GM15510 (cell line): ENCODE measurements at regions not wholly inside any gene's neighbourhood (a gene's known extent, or its start where the extent isn't known, plus 50 kb on each side); places are given as distances from the start of the nearest gene placed in this dataset.

Experiments used
- POLR2A ChIP-seq: IDR thresholded peaks from 3 replicates; pipeline ENCODE4 v1.6.1; 2011; ENCODE audit warnings: borderline replicate concordance; ENCODE audit not compliant: insufficient read length; ENCODE audit errors: extremely low read depth

GRCh38 chr22:49703990-49704344 is 123.7 kb downstream of the BRD1 start:
- TF ChIP-seq POLR2A: no peak

- no peak for TF ChIP-seq POLR2A
Measured at GRCh38 chr22:49703505-49703904, 124.2 kb downstream of the BRD1 start.

DNA sequence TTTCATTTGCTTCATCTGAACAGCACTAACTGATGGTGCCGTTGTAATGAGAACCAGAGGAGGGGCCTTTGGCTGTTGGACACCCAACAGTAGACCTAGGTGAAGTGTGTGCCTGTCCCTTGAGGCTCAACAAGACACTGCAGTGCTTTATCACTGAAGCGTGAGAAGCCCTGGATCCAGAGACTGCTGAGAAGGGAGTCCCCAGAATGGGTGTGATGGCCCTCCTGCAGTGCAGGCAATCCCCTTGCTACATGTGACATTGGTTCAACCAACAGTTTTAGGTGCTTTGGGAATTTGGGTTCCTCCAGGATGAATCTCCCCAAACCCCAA is 125.6 kb downstream of the BRD1 start:
- no peak for TF ChIP-seq POLR2A

- no peak for TF ChIP-seq POLR2A
Measured at GRCh38 chr22:49701380-49702067, 126.1 kb downstream of the BRD1 start.

DNA sequence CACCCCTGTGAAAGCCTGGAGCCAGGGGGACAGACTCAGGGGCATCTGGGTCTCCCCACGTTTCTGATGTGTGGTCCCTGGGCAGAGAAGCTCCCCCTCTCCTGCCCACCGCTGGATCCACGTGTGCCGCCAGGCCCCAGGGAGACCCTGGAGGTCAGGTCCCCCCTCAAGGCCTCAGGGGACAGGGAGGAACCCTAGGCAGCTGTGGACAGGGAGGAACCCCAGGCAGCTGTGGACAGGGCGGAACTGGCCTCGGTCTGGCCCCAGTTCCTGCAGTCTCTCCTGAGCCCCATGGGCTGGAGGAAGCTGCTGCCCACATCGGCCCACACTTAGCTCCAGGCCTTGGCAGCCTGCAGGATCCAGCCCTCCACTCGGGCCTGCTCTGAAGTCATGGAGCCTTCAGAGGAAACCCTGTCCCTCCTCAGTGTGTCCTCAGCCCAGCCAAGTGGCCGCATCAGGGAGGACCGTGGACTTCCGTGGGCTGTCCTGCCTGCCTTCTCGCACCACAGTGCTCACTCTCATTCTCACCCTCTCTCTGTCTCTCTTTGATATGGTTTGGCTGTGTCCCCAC is 127.7 kb downstream of the BRD1 start:
- TF ChIP-seq POLR2A: no peak

GRCh38 chr22:49699476-49699875 is 128.2 kb downstream of the BRD1 start:
- TF ChIP-seq POLR2A: no peak

DNA sequence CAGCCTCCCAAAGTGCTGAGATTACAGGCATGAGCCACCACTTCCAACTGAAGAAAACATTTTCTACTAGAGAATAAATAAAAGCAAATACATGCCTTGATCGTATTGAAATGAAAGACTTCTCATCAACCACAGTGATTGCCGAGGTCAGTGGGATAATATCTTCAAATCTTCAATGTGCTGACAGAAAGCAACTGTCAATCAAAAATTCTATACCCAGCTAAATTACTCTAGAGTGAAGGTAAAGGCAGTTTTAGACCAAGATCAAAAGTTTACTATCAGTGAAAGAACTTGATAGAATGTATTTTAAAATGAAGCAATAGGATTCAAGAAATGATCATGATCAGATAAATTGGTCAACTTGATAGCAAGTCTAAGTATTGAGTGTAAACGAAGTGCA is 130.6 kb downstream of the BRD1 start:
- no peak for TF ChIP-seq POLR2A

DNA sequence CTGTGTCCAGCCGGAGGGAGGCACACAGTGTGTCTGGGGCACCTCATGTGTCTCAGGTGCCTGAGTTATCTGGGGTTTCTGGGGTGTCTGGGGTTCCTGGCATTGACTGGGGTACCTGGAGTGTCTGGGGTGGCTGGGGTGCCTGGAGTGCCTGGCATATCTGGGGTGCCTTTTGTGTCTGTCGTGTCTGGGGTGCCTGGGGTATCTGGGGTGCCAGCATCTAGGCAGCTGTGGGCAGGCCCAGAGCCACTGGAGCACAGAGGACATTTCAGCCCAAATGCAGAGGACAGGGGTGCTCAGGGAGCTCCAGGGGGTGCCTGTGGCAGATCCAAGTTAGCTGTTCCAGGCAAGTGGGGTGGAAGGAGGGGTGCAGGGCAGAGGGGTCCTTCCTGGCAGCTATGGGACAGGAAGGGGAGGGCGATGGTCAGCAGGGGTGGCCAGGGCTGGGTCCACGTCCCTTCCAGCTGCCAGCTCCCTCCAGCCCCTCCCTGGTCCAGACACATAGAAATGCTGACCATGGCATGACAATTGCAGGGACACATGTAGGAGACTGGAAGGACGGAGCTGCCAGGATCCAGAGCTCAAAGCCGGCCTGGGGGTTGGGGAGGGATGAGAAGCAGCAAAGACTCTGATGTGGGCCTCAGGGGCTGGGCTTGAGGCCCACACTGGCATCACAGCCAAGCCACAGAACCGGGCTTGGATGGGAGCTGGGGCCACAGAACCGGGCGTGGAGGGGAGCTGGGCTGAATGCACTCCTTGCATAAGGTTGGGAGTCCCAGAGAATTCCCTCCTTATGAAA is 133.0 kb downstream of the BRD1 start:
- no peak for TF ChIP-seq POLR2A

- TF ChIP-seq POLR2A: no peak
Measured at GRCh38 chr22:49693848-49694247, 133.8 kb downstream of the BRD1 start.

- no peak for TF ChIP-seq POLR2A
Measured at GRCh38 chr22:49693416-49693815, 134.3 kb downstream of the BRD1 start.

GRCh38 chr22:49692499-49693225 is 135.0 kb downstream of the BRD1 start:
- TF ChIP-seq POLR2A: no peak

- no peak for TF ChIP-seq POLR2A
Measured at GRCh38 chr22:49691256-49691655, 136.4 kb downstream of the BRD1 start.

DNA sequence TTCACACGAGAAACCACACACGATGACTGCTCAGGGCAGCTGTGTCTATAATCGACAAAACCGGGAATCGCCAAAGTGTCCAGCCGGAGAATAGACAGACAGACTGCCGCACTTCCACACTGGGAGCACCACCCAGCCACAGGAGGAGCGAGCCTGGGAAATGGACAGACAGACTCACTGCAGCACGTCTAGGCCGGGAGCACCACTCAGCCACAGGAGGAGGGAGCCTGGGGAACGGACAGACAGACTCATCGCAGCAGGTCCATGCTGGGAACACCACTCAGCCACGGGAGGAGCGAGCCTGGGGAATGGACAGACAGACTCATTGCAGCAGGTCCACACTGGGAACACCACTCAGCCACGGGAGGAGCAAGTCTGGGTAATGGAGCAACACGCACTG is 137.2 kb downstream of the BRD1 start:
- no peak for TF ChIP-seq POLR2A

DNA sequence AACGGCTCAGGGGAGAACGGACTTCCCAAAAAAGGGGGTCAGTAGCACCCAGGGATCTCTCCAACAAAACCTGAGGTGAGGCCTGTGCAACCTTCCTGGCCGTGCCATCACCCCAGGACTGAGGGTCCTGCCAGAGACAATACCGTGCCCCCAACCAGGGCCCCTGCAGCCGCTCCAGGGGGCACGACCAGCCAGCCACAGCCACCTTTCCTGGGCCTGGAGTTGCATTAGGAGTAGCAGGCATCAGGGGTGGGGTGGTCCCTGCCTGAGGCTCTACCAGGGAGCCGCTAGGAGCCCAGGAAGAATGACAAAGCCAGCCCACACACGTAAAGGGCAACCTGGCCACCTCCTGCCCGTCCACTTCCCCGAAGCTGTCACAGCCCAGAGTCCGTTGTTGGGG is 137.8 kb downstream of the BRD1 start:
- no peak for TF ChIP-seq POLR2A

- no peak for TF ChIP-seq POLR2A
Measured at GRCh38 chr22:49689255-49689770, 138.4 kb downstream of the BRD1 start.
